ENCODE measurements at regions not wholly inside any gene's neighbourhood (a gene's known extent, or its start where the extent isn't known, plus 50 kb on each side); places are given as distances from the start of the nearest gene placed in this dataset.

- peak; percentile 45 for DNase-seq (ENCODE audit: low spot score)
These were observed 375.3 kb downstream of the C12orf75 start for GRCh38 chr12:105705765-105706164.

GRCh38 chr12:105706321-105706972 lies 376.0 kb downstream of the C12orf75 start:
- DNase-seq (ENCODE audit: low spot score): no peak

GRCh38 chr12:105706973-105707334 lies 376.5 kb downstream of the C12orf75 start:
- DNase-seq (ENCODE audit: low spot score): no peak

GRCh38 chr12:105713606-105714305 lies 383.3 kb downstream of the C12orf75 start:
- DNase-seq (ENCODE audit: low spot score): no peak

GRCh38 chr12:105716621-105717020 lies 386.1 kb downstream of the C12orf75 start:
- no peak for DNase-seq (ENCODE audit: low spot score)

- no peak for DNase-seq (ENCODE audit: low spot score)
These were observed 390.7 kb downstream of the C12orf75 start for GRCh38 chr12:105721051-105721825.

GRCh38 chr12:105721891-105722290 lies 391.4 kb downstream of the C12orf75 start:
- no peak for DNase-seq (ENCODE audit: low spot score)

GRCh38 chr12:105723066-105723465 lies 392.6 kb downstream of the C12orf75 start:
- no peak for DNase-seq (ENCODE audit: low spot score)

GRCh38 chr12:105723494-105723893 lies 393.0 kb downstream of the C12orf75 start:
- DNase-seq (ENCODE audit: low spot score): no peak

GRCh38 chr12:105724641-105725040 lies 394.1 kb downstream of the C12orf75 start:
- DNase-seq (ENCODE audit: low spot score): no peak

- no peak for DNase-seq (ENCODE audit: low spot score)
These were observed 394.6 kb downstream of the C12orf75 start for GRCh38 chr12:105725054-105725453.

GRCh38 chr12:105729181-105729771 lies 398.8 kb downstream of the C12orf75 start:
- DNase-seq (ENCODE audit: low spot score): no peak

GRCh38 chr12:105729926-105730325 lies 399.4 kb downstream of the C12orf75 start:
- no peak for DNase-seq (ENCODE audit: low spot score)

- no peak for DNase-seq (ENCODE audit: low spot score)
These were observed 403.1 kb downstream of the C12orf75 start for GRCh38 chr12:105733579-105733978.

GRCh38 chr12:105736498-105736897 lies 402.3 kb downstream of the NUAK1 start:
- DNase-seq (ENCODE audit: low spot score): no peak

- no peak for DNase-seq (ENCODE audit: low spot score)
These were observed 400.7 kb downstream of the NUAK1 start for GRCh38 chr12:105738051-105738450.

GRCh38 chr12:105740369-105740768 lies 398.4 kb downstream of the NUAK1 start:
- no peak for DNase-seq (ENCODE audit: low spot score)

- no peak for DNase-seq (ENCODE audit: low spot score)
These were observed 397.6 kb downstream of the NUAK1 start for GRCh38 chr12:105740970-105741725.

GRCh38 chr12:105741786-105742566 lies 396.8 kb downstream of the NUAK1 start:
- DNase-seq (ENCODE audit: low spot score): no peak

GRCh38 chr12:105742567-105742874 lies 396.2 kb downstream of the NUAK1 start:
- DNase-seq (ENCODE audit: low spot score): no peak

GRCh38 chr12:105744371-105745058 lies 394.2 kb downstream of the NUAK1 start:
- DNase-seq (ENCODE audit: low spot score): no peak
